K562 (cell line): ENCODE measurements at regions not wholly inside any gene's neighbourhood (a gene's known extent, or its start where the extent isn't known, plus 50 kb on each side); places are given as distances from the start of the nearest gene placed in this dataset.

Experiments used
- ATAC-seq: fragments of 200-7000 bp; cut with Tn5 transposase; 3 replicates; pipeline ENCODE4 v1.9.1; 2020; ENCODE audit warnings: moderate library complexity
- BruUV-seq: library from RNA; stranded (reverse); fragments of 400-500 nt; replicated peaks from 2 replicates; lab custom pipeline; 2021; lab: Mats Ljungman, UMichigan
- CTCF ChIA-PET: fragments of 300-600 bp; formaldehyde crosslinking; extraction: SDS; loops from one replicate; lab custom pipeline; 2021; ENCODE audit warnings: low intra/inter-chr PET ratio; lab: Yijun Ruan, JAX
- POLR2A ChIA-PET: fragments of 300-600, 350-650 bp; sonication (Branson Sonifier 250); formaldehyde crosslinking; extraction: SDS; loops from one replicate; lab custom pipeline; 2021; ENCODE audit warnings: antibody characterized with exemption, inconsistent platforms; lab: Yijun Ruan, JAX
- DNase-seq, 4 experiments: peaks; one replicate each; pipeline versions ENCODE4 v3.0.0 to v3.0.0-alpha.2; 2011 to 2018; ENCODE audit warnings: low spot score in 3 of 4, mixed read lengths in 3 of 4; ENCODE audit errors: extremely low read depth in 1 of 4
- FAIRE-seq: peaks from 2 replicates; lab custom pipeline; 2011; peaks lifted over from hg19 to GRCh38; lab: Jason Lieb, UNC
- H2AFZ ChIP-seq: 2 replicates; pipeline ENCODE4 v1.6.0; 2011; ENCODE audit warnings: low read depth, low read length, control low read depth, inconsistent platforms
- H3K27ac ChIP-seq: fragments of 200-600 bp; 3 replicates; pipeline ENCODE4 v1.8.0; 2011; ENCODE audit warnings: low read depth, mild to moderate bottlenecking, control low read depth, inconsistent platforms, low read length, moderate library complexity, mixed read lengths; ENCODE audit errors: extremely low read depth
- H3K27me3 ChIP-seq, 2 experiments: fragments of 300-600 bp in 1 of 2; 2 replicates in 1 of 2; 3 replicates in 1 of 2; pipeline versions ENCODE4 v1.6.0 to v1.8.0; 2011; ENCODE audit warnings: inconsistent platforms in 2 of 2, low read length in 2 of 2, mild to moderate bottlenecking in 1 of 2, mixed read lengths in 1 of 2, moderate library complexity in 1 of 2; ENCODE audit not compliant: control insufficient read depth in 2 of 2, insufficient read depth in 2 of 2
- H3K36me3 ChIP-seq: fragments of 300-600 bp; 3 replicates; pipeline ENCODE4 v1.8.0; 2011; ENCODE audit warnings: mild to moderate bottlenecking, low read length, inconsistent platforms; ENCODE audit not compliant: control insufficient read depth, insufficient read depth
- H3K4me1 ChIP-seq, 2 experiments: fragments of 200-600 bp in 1 of 2; replicated peaks in 1 of 2; 2 replicates in 1 of 2; 3 replicates in 1 of 2; pipeline versions ENCODE4 v1.5.1 to v1.8.0; 2011; ENCODE audit warnings: inconsistent platforms in 2 of 2, low read length in 2 of 2, mild to moderate bottlenecking in 1 of 2, mixed read lengths in 1 of 2, moderate library complexity in 1 of 2; ENCODE audit not compliant: control insufficient read depth in 2 of 2, insufficient read depth in 2 of 2
- H3K4me2 ChIP-seq: 2 replicates; pipeline ENCODE4 v1.6.1; 2011; ENCODE audit warnings: low read length, control low read depth, inconsistent platforms, mixed read lengths; ENCODE audit not compliant: insufficient read depth
- H3K4me3 ChIP-seq: fragments of 200-600 bp; sonication (generic), shearing (Covaris generic); 2 replicates; pipeline ENCODE4 v1.5.1; 2016; ENCODE audit warnings: control low read depth, inconsistent platforms
- H3K79me2 ChIP-seq: fragments of 200-600 bp; 3 replicates; pipeline ENCODE4 v1.8.0; 2011; ENCODE audit warnings: low read length, inconsistent platforms; ENCODE audit not compliant: control insufficient read depth, insufficient read depth
- H3K9ac ChIP-seq, 2 experiments: 2 replicates each; pipeline versions ENCODE4 v1.6.0 to v1.6.1; 2011; ENCODE audit warnings: low read depth in 2 of 2, low read length in 2 of 2, control low read depth in 1 of 2, inconsistent platforms in 1 of 2, mild to moderate bottlenecking in 1 of 2, mixed read lengths in 1 of 2; ENCODE audit not compliant: insufficient read depth in 1 of 2
- H3K9me1 ChIP-seq: one replicate; pipeline ENCODE4 v1.6.0; 2011; ENCODE audit warnings: inconsistent platforms, mild to moderate bottlenecking, low read length, moderate library complexity; ENCODE audit not compliant: control insufficient read depth, insufficient read depth
- H3K9me3 ChIP-seq: replicated peaks from 2 replicates; pipeline ENCODE4 v1.5.1; 2011; ENCODE audit warnings: low read depth, low read length, inconsistent platforms; ENCODE audit not compliant: control insufficient read depth, insufficient read depth
- H4K20me1 ChIP-seq: replicated peaks from 2 replicates; pipeline ENCODE4 v1.6.1; 2011; ENCODE audit warnings: low read length, inconsistent platforms, mixed read lengths; ENCODE audit not compliant: control insufficient read depth, insufficient read depth
- ARHGAP35 ChIP-seq: fragments of 450-650 bp; IDR thresholded peaks from 2 replicates; pipeline ENCODE4 v1.6.1; 2018; ENCODE audit not compliant: partially characterized antibody
- BCL6 ChIP-seq: fragments of 250-450 bp; sonication (Bioruptor Pico); IDR thresholded peaks from 2 replicates; pipeline ENCODE4 v1.4.0; 2020
- C11orf30 ChIP-seq: fragments of 450-650 bp; IDR thresholded peaks from 2 replicates; pipeline ENCODE4 v1.6.1; 2016; ENCODE audit warnings: low read depth, mild to moderate bottlenecking
- FIP1L1 ChIP-seq: fragments of 200-400 bp; formaldehyde crosslinking; IDR thresholded peaks from 2 replicates; pipeline ENCODE4 v1.6.1; 2018; ENCODE audit warnings: mild to moderate bottlenecking, low read depth, low read length; ENCODE audit not compliant: poor library complexity, severe bottlenecking
- HSF4 ChIP-seq: fragments of 250-450 bp; sonication (Bioruptor Pico); IDR thresholded peaks from 2 replicates; pipeline ENCODE4 v2.1.2; 2022; ENCODE audit warnings: mild to moderate bottlenecking, moderate library complexity, borderline replicate concordance
- MAZ ChIP-seq, 2 experiments: fragments of 450-650 bp in 1 of 2; sonication (generic) in 1 of 2; formaldehyde crosslinking; IDR thresholded peaks in 1 of 2; conservative IDR thresholded peaks in 1 of 2; 2 replicates each; pipeline versions ENCODE4 v1.4.0 to v1.5.0; 2020; ENCODE audit warnings: mild to moderate bottlenecking in 1 of 2, missing genetic modification reagents in 1 of 2
- MEF2D ChIP-seq: conservative IDR thresholded peaks from 2 replicates; pipeline ENCODE4 v1.6.1; 2016; ENCODE audit warnings: low read depth, missing genetic modification characterization, missing compliant biosample characterization
- POLR2B ChIP-seq: fragments of 450-650 bp; IDR thresholded peaks from 2 replicates; pipeline ENCODE4 v1.6.1; 2018; ENCODE audit warnings: low read depth; ENCODE audit not compliant: partially characterized antibody
- RBM17 ChIP-seq: fragments of 200-400 bp; formaldehyde crosslinking; IDR thresholded peaks from 2 replicates; pipeline ENCODE4 v1.6.1; 2017; ENCODE audit warnings: low read depth, mild to moderate bottlenecking, low read length, borderline replicate concordance
- SMAD1 ChIP-seq: fragments of 150-350 bp; IDR thresholded peaks from 2 replicates; pipeline ENCODE4 v1.6.1; 2014; ENCODE audit warnings: low read length, low read depth; ENCODE audit not compliant: partially characterized antibody
- ZC3H4 ChIP-seq: sonication (generic); formaldehyde crosslinking; IDR thresholded peaks from 2 replicates; pipeline ENCODE4 v1.9.0; 2021; ENCODE audit warnings: missing genetic modification reagents, borderline replicate concordance
- ZFP30 ChIP-seq: fragments of 250-450 bp; sonication (Bioruptor Pico); IDR thresholded peaks from 2 replicates; pipeline ENCODE4 v1.8.0; 2022; ENCODE audit warnings: moderate library complexity, mild to moderate bottlenecking, inconsistent platforms, borderline replicate concordance
- ZNF121 ChIP-seq: sonication (generic); formaldehyde crosslinking; conservative IDR thresholded peaks from 2 replicates; pipeline ENCODE4 v1.8.0; 2022; ENCODE audit warnings: missing genetic modification reagents
- ZNF143 ChIP-seq: sonication (generic); formaldehyde crosslinking; IDR thresholded peaks from 2 replicates; pipeline ENCODE4 v1.9.0; 2022; ENCODE audit warnings: mild to moderate bottlenecking, missing genetic modification reagents
- WGBS: fragments of 100-300 bp; shearing (Covaris generic); methylation state at CpG from one replicate; pipeline ENCODE4 v1.1.6; 2016; ENCODE audit warnings: low coverage, mixed read lengths; ENCODE audit not compliant: insufficient coverage; ENCODE audit errors: missing lambda C conversion rate; 5-methylcytosine and 5-hydroxymethylcytosine counted together
- in situ Hi-C: fragments of 300-500 bp; cut with MboI; formaldehyde crosslinking; loops from 4 replicates; pipeline ENCODE4 v1.15.0; 2018; ENCODE audit warnings: inconsistent platforms, mixed read lengths
- intact Hi-C: fragments of 100-400 bp; cut with micrococcal nuclease; formaldehyde crosslinking; loops from 2 replicates; pipeline ENCODE4 v1.14.2; 2022
- TF ChIP-seq, protein P1 (sequence below): IDR thresholded peaks from 3 replicates; pipeline ENCODE4 v1.6.1; 2011; ENCODE audit warnings: borderline replicate concordance, mild to moderate bottlenecking, moderate library complexity; ENCODE audit not compliant: insufficient read length; ENCODE audit errors: extremely low read depth
- TF ChIP-seq, protein P2 (sequence below): fragments of 450-650 bp; formaldehyde crosslinking; IDR thresholded peaks from 2 replicates; pipeline ENCODE4 v1.4.0; 2020; ENCODE audit warnings: mild to moderate bottlenecking, mixed read lengths

DNA sequence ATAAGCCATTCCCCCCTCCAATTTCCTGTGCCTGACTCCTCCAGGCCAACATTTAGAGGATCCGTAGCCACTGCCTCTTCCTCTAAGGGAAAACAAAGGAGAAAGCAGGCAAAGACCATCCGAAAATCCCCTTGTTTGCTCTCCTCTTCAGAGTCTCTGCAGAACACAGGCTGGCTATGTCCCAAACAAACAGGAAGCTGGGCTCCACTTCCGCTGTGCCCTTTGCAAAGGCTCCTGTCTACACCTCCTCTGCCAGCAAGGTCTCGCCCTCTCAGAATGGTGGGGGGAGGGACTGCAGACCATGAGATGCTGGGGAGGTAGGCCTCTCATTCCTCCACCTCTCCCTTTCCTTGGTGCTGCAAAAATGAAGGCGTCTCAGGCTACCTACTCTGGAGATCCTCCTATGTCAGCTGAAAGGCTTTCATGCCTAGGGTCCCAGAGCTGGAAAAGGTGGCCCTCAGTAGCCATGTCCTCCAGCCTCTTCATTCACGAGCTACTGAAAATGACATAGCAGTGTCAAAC, 596.2 kb downstream of the BUD13 start:
- no peak for TF ChIP-seq ZNF143
- TF ChIP-seq C11orf30: no peak
- no peak for TF ChIP-seq MEF2D (tag)
- TF ChIP-seq ZFP30 (CRISPR knock-in tag): no peak
- TF ChIP-seq, protein P1, sequence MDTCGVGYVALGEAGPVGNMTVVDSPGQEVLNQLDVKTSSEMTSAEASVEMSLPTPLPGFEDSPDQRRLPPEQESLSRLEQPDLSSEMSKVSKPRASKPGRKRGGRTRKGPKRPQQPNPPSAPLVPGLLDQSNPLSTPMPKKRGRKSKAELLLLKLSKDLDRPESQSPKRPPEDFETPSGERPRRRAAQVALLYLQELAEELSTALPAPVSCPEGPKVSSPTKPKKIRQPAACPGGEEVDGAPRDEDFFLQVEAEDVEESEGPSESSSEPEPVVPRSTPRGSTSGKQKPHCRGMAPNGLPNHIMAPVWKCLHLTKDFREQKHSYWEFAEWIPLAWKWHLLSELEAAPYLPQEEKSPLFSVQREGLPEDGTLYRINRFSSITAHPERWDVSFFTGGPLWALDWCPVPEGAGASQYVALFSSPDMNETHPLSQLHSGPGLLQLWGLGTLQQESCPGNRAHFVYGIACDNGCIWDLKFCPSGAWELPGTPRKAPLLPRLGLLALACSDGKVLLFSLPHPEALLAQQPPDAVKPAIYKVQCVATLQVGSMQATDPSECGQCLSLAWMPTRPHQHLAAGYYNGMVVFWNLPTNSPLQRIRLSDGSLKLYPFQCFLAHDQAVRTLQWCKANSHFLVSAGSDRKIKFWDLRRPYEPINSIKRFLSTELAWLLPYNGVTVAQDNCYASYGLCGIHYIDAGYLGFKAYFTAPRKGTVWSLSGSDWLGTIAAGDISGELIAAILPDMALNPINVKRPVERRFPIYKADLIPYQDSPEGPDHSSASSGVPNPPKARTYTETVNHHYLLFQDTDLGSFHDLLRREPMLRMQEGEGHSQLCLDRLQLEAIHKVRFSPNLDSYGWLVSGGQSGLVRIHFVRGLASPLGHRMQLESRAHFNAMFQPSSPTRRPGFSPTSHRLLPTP: no peak
- TF ChIP-seq HSF4 (CRISPR knock-in tag): no peak
- TF ChIP-seq MAZ (CRISPR knock-in tag; conservative IDR thresholded peaks at IDR 0.05 in 1 of 2, IDR thresholded peaks at IDR 0.05 in 1 of 2): no peak
- TF ChIP-seq ZNF121: no peak
- TF ChIP-seq ZC3H4 (CRISPR knock-in tag): no peak
- no peak for TF ChIP-seq BCL6
- TF ChIP-seq SMAD1: no peak
- TF ChIP-seq FIP1L1: no peak
- no peak for TF ChIP-seq RBM17
- TF ChIP-seq ARHGAP35: no peak
- TF ChIP-seq, protein P2, sequence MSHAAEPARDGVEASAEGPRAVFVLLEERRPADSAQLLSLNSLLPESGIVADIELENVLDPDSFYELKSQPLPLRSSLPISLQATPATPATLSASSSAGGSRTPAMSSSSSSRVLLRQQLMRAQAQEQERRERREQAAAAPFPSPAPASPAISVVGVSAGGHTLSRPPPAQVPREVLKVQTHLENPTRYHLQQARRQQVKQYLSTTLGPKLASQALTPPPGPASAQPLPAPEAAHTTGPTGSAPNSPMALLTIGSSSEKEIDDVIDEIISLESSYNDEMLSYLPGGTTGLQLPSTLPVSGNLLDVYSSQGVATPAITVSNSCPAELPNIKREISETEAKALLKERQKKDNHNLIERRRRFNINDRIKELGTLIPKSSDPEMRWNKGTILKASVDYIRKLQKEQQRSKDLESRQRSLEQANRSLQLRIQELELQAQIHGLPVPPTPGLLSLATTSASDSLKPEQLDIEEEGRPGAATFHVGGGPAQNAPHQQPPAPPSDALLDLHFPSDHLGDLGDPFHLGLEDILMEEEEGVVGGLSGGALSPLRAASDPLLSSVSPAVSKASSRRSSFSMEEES (CRISPR knock-in tag): no peak
- no peak for TF ChIP-seq POLR2B
- TF ChIP-seq, all 486 proteins: peak for 0
- WGBS: 4% methylated on average over 5 of the region's 6 CpGs
- no peaks in the 10 kb centered on the region; a peak in 1 of 5 replicates for H3K27me3 ChIP-seq
- H3K27ac ChIP-seq: no peak overlapping the region
- no peaks in the 10 kb centered on the region for H3K9me3 ChIP-seq
- no peak for DNase-seq
- in situ Hi-C loops: no loop called here
- FAIRE-seq: no peak
- H3K4me2 ChIP-seq: no peak overlapping the region
- H3K79me2 ChIP-seq: no peaks in the 10 kb centered on the region
- H4K20me1 ChIP-seq: no peaks in the 10 kb centered on the region
- no peak overlapping the region for H2AFZ ChIP-seq
- ChIA-PET CTCF (no interaction called here), POLR2A (no interaction called here)
- no peaks in the 10 kb centered on the region for H3K36me3 ChIP-seq
- no peaks in the 10 kb centered on the region for H3K9me1 ChIP-seq
- intact Hi-C loops: no loop called here
- H3K4me1 ChIP-seq: no peaks in the 10 kb centered on the region
- H3K9ac ChIP-seq: no peak overlapping the region
- no TSS peak for BruUV-seq
- no peak overlapping the region for H3K4me3 ChIP-seq
- no peak for ATAC-seq
